Astrocyte (in vitro differentiated cells and primary cell): ENCODE measurements at regions not wholly inside any gene's neighbourhood (a gene's known extent, or its start where the extent isn't known, plus 50 kb on each side); places are given as distances from the start of the nearest gene placed in this dataset.

Source experiments
- DNase-seq: peaks from one replicate; pipeline ENCODE4 v3.0.0-alpha.2; 2010; ENCODE audit warnings: low read depth
- FAIRE-seq: peaks from 2 replicates; lab custom pipeline; 2011; peaks lifted over from hg19 to GRCh38; lab: Jason Lieb, UNC
- H2AFZ ChIP-seq: 2 replicates; pipeline ENCODE4 v1.6.0; 2012; ENCODE audit warnings: low read depth, low read length, inconsistent platforms
- H3K27ac ChIP-seq: 2 replicates; pipeline ENCODE4 v1.5.1; 2011; ENCODE audit warnings: low read depth, low read length, inconsistent platforms
- H3K27me3 ChIP-seq: 2 replicates; pipeline ENCODE4 v1.6.0; 2011; ENCODE audit warnings: low read length, inconsistent platforms; ENCODE audit not compliant: insufficient read depth
- H3K36me3 ChIP-seq: 2 replicates; pipeline ENCODE4 v1.5.1; 2011; ENCODE audit warnings: low read length, inconsistent platforms; ENCODE audit not compliant: insufficient read depth
- H3K4me1 ChIP-seq: 2 replicates; pipeline ENCODE4 v1.5.1; 2011; ENCODE audit warnings: low read length, inconsistent platforms; ENCODE audit not compliant: insufficient read depth
- H3K4me2 ChIP-seq: 2 replicates; pipeline ENCODE4 v1.6.0; 2012; ENCODE audit warnings: low read length, inconsistent platforms
- H3K4me3 ChIP-seq: 2 replicates; pipeline ENCODE4 v1.5.1; 2011; ENCODE audit warnings: low read depth, mild to moderate bottlenecking, low read length, inconsistent platforms; ENCODE audit not compliant: insufficient read depth
- H3K79me2 ChIP-seq: 2 replicates; pipeline ENCODE4 v1.6.0; 2012; ENCODE audit warnings: mild to moderate bottlenecking, low read length, inconsistent platforms; ENCODE audit not compliant: insufficient read depth
- H3K9ac ChIP-seq: 2 replicates; pipeline ENCODE4 v1.6.0; 2012; ENCODE audit warnings: mild to moderate bottlenecking, low read length, inconsistent platforms
- H3K9me3 ChIP-seq: 2 replicates; pipeline ENCODE4 v1.5.1; 2012; ENCODE audit warnings: low read depth, mild to moderate bottlenecking, low read length, inconsistent platforms; ENCODE audit not compliant: insufficient read depth
- H4K20me1 ChIP-seq: 2 replicates; pipeline ENCODE4 v1.6.0; 2012; ENCODE audit warnings: low read length, inconsistent platforms; ENCODE audit not compliant: insufficient read depth
- H3K27ac Mint-ChIP-seq: one replicate; pipeline ENCODE4 v1.8.0; 2021; ENCODE audit warnings: mild to moderate bottlenecking, mixed read lengths; ENCODE audit not compliant: unreplicated experiment
- H3K27me3 Mint-ChIP-seq: one replicate; pipeline ENCODE4 v1.8.0; 2021; ENCODE audit warnings: low read depth, mixed read lengths; ENCODE audit not compliant: unreplicated experiment
- H3K36me3 Mint-ChIP-seq: one replicate; pipeline ENCODE4 v1.8.0; 2021; ENCODE audit warnings: low read depth, mixed read lengths; ENCODE audit not compliant: unreplicated experiment
- H3K4me1 Mint-ChIP-seq: one replicate; pipeline ENCODE4 v1.8.0; 2021; ENCODE audit warnings: low read depth, mixed read lengths; ENCODE audit not compliant: unreplicated experiment
- H3K4me3 Mint-ChIP-seq: one replicate; pipeline ENCODE4 v1.8.0; 2021; ENCODE audit warnings: mild to moderate bottlenecking, moderate library complexity, mixed read lengths; ENCODE audit not compliant: unreplicated experiment
- H3K9me3 Mint-ChIP-seq: one replicate; pipeline ENCODE4 v1.8.0; 2021; ENCODE audit warnings: mild to moderate bottlenecking, mixed read lengths; ENCODE audit not compliant: unreplicated experiment
- CTCF ChIP-seq: IDR thresholded peaks from 2 replicates; pipeline ENCODE4 v1.5.1; 2011; ENCODE audit warnings: low read depth, mild to moderate bottlenecking, inconsistent platforms, low read length, moderate library complexity; ENCODE audit not compliant: insufficient read depth
- EZH2 ChIP-seq: IDR thresholded peaks from 2 replicates; pipeline ENCODE4 v1.6.1; 2012; ENCODE audit warnings: mild to moderate bottlenecking, low read length, inconsistent platforms; ENCODE audit not compliant: insufficient read depth

DNA sequence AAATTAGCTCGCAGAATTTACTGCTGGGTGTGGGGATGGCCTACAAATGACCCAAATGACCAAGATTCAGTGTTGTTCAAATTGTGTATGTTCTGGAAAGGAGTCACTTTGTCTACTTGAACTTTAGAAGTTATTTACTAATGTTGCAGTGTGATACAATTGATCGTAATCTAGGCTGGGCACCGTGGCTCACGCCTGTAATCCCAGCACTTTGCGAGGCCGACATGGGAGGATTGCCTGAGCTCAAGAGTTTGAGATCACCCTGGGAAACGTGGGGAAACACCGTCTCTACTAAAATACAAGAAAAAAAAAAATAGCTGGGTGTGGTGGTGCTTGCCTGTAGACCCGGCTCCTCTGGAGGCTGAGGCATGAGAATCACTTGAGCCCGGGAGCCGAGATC lies 57.6 kb upstream of the TMPRSS2 start:
- no peaks in the 10 kb centered on the region for H3K4me1 ChIP-seq
- no peaks in the 10 kb centered on the region for H4K20me1 ChIP-seq
- TF ChIP-seq EZH2 (no peak), CTCF (no peak)
- H3K9ac ChIP-seq = no peak overlapping the region
- Mint-ChIP-seq H3K4me3 (no peak overlapping the region), H3K4me1 (peaks cover 5% of the 10 kb centered on the region), H3K27ac (no peak overlapping the region), H3K27me3 (peaks cover 32% of the 10 kb centered on the region), H3K36me3 (no peaks in the 10 kb centered on the region), H3K9me3 (peaks cover 5% of the 10 kb centered on the region)
- no peak for FAIRE-seq
- no peak overlapping the region for H3K4me2 ChIP-seq
- no peak overlapping the region for H2AFZ ChIP-seq
- H3K9me3 ChIP-seq = no peaks in the 10 kb centered on the region
- no peak overlapping the region for H3K27ac ChIP-seq
- H3K36me3 ChIP-seq = no peaks in the 10 kb centered on the region
- H3K79me2 ChIP-seq = no peaks in the 10 kb centered on the region
- H3K27me3 ChIP-seq = no peaks in the 10 kb centered on the region
- no peak for DNase-seq
- no peak overlapping the region for H3K4me3 ChIP-seq

DNA sequence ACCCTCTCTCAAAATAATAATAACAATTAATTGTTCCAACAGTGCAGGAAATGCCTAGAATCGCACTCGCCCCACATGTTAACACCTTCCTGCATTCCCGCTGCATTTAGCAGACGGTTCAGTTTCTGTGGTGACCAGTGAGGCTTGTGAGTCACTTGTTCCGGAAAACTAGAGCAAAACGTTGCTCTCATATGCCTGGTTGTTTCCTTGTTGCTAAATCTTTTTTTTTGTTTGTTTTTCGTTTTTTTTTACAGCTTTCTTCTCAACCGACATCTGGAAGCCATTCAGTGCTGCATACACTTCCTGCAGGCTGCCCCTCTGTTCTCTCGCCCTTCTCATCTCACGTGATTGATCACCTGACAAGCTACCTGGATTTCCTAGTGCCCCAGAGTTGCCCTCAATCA lies 56.9 kb upstream of the TMPRSS2 start:
- TF ChIP-seq EZH2 (no peak), CTCF (no peak)
- H3K27ac Mint-ChIP-seq = no peak overlapping the region
- H2AFZ ChIP-seq = no peak overlapping the region
- H3K4me2 ChIP-seq = no peak overlapping the region
- H3K4me1 ChIP-seq = no peaks in the 10 kb centered on the region
- H3K79me2 ChIP-seq = no peaks in the 10 kb centered on the region
- no peak overlapping the region for H3K4me3 Mint-ChIP-seq
- H3K9me3 Mint-ChIP-seq = peaks cover 5% of the 10 kb centered on the region
- H3K9ac ChIP-seq = no peak overlapping the region
- FAIRE-seq (no peak), DNase-seq (peak; percentile 58)
- H3K27me3 ChIP-seq = no peaks in the 10 kb centered on the region
- no peaks in the 10 kb centered on the region for H3K36me3 Mint-ChIP-seq
- no peaks in the 10 kb centered on the region for H3K36me3 ChIP-seq
- peaks cover 35% of the 10 kb centered on the region for H3K27me3 Mint-ChIP-seq
- H3K27ac ChIP-seq = no peak overlapping the region
- H3K9me3 ChIP-seq = no peaks in the 10 kb centered on the region
- no peak overlapping the region for H3K4me3 ChIP-seq
- H3K4me1 Mint-ChIP-seq = peaks cover 5% of the 10 kb centered on the region
- no peaks in the 10 kb centered on the region for H4K20me1 ChIP-seq

DNA sequence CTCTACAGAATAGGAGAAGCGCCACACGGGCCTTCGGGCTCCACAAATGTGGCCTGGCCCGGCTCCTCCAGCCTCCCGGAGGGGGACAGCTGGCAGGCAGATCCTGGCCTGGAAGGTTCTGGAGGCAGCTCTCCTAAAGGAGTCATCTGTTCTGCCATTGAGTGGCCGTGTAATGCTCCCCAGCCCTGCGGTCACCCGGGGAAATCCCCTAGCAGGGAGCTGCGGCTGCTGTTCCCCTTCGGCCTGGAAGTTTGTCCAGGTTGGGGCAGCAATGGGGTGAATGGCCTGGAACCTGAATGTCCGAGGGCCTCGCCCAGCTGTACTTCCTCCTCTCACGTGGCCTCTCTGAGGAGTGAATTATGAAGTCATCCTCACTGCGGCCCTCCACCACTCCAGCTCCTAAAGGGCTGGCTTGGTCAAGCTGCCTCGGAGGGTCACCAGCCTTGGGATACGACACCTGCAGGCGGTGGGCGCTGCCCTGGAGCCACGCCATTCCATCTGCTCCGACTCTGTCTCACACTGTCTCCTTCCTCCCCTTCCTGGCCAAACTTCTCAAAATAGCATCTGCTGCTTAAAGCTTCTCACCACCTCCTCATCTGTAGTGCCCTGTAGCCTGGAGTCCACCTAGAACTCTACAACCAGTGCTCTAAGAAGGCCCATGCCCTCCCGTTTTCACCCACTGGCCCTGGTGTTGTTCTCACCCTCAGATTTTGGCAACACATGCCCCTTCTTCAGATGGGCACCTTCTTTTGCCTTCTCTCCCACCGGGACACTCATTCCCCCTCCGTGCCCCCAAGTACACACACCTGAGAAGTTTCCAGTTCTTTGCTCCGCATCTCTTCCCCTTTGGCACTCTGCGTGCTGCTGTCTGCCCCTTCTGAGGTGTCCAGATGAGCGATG lies 54.4 kb upstream of the TMPRSS2 start:
- H3K9me3 Mint-ChIP-seq = peaks cover 5% of the 10 kb centered on the region
- no peak for TF ChIP-seq EZH2
- TF ChIP-seq CTCF = no peak
- no peak overlapping the region for H3K4me3 Mint-ChIP-seq

More for the DNA sequence above, 54.4 kb upstream of the TMPRSS2 start:
- no peak overlapping the region for H3K4me3 ChIP-seq
- no peaks in the 10 kb centered on the region for H4K20me1 ChIP-seq
- H2AFZ ChIP-seq = no peak overlapping the region
- peaks cover 5% of the 10 kb centered on the region for H3K4me1 Mint-ChIP-seq
- no peak overlapping the region for H3K4me2 ChIP-seq
- H3K4me1 ChIP-seq = no peaks in the 10 kb centered on the region
- H3K36me3 Mint-ChIP-seq = no peaks in the 10 kb centered on the region
- no peaks in the 10 kb centered on the region for H3K36me3 ChIP-seq
- H3K9me3 ChIP-seq = no peaks in the 10 kb centered on the region
- FAIRE-seq (no peak), DNase-seq (no peak)
- no peak overlapping the region for H3K27ac ChIP-seq
- H3K27ac Mint-ChIP-seq = no peak overlapping the region
- peaks cover 27% of the 10 kb centered on the region for H3K27me3 Mint-ChIP-seq
- no peak overlapping the region for H3K9ac ChIP-seq
- no peaks in the 10 kb centered on the region for H3K27me3 ChIP-seq
- no peaks in the 10 kb centered on the region for H3K79me2 ChIP-seq
